HG02973 (cell line): ENCODE measurements at regions not wholly inside any gene's neighbourhood (a gene's known extent, or its start where the extent isn't known, plus 50 kb on each side); places are given as distances from the start of the nearest gene placed in this dataset.
"Not testable (repeated sequence)": the region's sequence is repeated elsewhere in the genome, so short reads cannot be mapped to it uniquely, and the experiment has no call there.

Experiments
- ATAC-seq: cut with Tn5 transposase; IDR thresholded peaks from one replicate; pipeline ENCODE4 v1.9.1; 2021; ENCODE audit warnings: moderate library complexity; ENCODE audit not compliant: unreplicated experiment

DNA sequence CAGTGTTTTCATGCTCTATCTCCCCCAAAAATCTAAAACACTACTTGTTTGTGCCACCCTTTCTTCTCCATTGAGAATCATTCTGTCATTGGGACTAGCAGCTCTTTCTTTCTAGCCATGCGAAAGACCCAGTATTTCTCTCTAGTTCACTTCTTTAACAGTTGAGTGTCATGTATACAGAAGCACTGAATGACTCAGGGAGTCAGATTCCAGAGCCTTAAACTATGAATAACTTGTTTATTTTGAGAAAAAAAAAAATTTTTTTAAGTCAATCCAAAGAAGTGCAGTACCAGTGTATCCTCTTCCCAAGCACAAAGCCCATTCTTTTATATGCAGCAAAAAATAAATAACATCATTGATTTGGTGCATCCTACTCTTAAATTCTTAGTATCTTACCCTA is 415.4 kb upstream of the GRAMD2B start:
- ATAC-seq: no peak

- ATAC-seq: no peak
These were observed 413.6 kb upstream of the GRAMD2B start for GRCh38 chr5:126009566-126009965.

GRCh38 chr5:126011526-126011925 is 411.7 kb upstream of the GRAMD2B start:
- not testable (repeated sequence) for ATAC-seq

- ATAC-seq: no peak
These were observed 408.5 kb upstream of the GRAMD2B start for GRCh38 chr5:126014676-126015075.

DNA sequence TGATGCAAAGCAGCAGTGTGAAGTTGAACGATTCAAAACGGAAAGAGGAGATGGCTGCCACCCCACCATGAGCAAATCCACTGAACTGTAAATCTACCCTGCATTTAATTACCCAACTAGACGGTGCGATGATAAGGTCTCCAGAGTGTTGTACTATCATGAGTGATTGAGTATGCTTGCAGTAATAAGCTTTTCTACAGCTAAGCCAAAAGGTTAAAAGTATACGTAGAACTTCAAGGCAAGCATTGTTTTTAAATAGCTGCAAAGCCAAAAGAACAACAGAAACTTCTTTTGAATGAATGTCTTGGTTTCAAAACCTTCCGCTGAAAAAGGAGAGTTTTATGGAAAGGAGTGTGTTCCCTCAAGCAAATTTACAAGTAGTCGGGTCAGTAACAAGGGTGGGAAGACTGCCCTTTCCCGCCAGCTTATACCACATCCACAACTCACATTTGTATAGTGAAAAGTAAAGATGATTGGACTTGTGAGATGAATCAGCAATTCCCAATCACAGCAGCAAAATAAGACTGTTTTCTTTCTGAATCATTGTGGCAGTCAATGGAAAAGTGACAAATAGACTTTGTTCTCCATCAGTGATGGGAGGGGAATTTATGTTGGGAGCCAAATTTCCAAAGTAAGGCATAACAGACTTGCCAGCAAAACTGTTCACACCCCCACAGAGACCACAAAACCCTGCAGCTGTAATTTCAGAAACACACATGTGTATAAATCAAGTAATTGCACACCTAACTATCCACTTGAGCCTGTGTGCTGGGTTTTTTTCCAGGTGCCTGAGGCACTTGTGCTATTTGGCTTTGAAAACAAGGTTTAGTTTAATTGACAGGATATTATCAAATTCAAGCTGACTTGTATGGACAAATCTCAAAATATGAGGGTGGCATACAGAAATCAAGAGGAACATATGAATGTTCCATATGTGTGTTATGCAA is 407.7 kb upstream of the GRAMD2B start:
- no peak for ATAC-seq

DNA sequence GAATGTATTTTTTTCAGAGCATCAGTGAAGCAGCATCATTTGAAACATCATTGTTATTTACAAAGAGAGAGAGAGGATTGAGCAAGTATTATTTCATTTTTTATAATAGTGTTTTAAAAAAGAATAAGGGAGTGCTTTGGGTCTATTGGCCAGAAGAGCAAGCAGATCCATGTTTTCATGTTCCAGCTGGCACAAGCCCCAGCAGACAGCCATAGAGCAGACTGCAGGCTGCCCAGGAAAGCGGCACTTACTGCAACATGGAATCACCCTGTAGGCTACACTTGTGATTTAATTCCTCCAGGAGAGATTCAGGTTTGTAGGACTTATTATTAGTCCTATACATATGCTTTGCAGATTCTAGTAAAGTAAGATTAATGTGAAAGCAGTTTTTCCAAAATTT is 407.0 kb upstream of the GRAMD2B start:
- no peak for ATAC-seq

DNA sequence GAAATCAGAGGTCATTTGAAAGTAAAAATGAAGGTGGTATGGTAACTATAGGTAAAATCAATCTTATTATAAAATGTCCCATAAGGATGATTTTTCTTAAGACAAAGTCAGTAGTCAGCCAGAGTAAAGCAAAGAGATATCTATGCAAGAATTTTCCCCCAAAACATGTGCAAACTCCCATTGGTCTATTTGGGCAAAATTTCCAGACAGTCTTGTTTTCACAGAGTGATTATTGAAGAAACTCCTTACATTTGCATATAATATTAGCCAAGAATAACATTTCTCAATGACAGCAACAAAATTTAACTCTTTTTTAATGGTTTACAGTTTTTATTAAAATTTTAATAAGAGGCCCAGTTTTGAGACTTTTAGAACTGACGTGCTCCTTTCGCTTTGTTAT is 406.1 kb upstream of the GRAMD2B start:
- ATAC-seq: no peak

DNA sequence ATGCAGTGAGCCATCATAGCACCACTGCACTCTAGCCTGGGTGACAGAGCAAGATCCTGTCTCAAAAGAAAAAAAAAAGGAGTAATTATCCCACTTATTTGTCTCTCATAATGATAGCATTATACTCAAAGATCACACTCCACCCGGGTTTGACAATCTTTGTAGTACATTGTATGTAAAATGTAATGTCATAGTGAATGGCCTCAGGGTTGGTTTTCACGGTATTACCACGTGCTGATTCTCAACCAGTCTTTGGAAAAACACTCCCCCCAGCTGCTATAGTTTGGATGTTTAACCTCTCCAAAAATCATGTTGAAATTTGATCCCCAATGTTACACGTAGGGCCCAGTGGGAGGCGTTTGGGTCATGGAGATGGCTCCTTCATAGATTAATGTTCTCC is 402.4 kb upstream of the GRAMD2B start:
- ATAC-seq: no peak

DNA sequence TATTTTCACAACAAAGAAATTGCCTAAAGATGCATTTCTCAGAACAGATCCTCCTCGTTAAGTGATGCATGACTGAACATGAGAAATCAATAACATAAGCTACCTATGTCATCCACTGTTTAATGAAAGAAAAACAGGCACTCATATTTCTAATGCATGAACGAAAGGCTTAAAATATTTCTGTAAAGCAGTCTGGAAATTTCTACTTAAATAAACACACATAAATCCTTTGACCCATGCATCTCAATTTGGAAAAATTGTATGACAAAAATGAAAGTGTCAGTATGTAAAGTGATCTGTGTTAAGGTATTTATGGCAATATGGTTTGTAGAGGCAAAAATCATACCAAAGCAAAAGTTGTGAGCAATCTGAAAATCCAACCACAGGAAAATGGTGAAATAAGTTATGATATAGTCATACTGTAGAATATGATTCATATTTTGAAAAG is 399.2 kb upstream of the GRAMD2B start:
- ATAC-seq: no peak

GRCh38 chr5:126027149-126027548 is 396.1 kb upstream of the GRAMD2B start:
- no peak for ATAC-seq

DNA sequence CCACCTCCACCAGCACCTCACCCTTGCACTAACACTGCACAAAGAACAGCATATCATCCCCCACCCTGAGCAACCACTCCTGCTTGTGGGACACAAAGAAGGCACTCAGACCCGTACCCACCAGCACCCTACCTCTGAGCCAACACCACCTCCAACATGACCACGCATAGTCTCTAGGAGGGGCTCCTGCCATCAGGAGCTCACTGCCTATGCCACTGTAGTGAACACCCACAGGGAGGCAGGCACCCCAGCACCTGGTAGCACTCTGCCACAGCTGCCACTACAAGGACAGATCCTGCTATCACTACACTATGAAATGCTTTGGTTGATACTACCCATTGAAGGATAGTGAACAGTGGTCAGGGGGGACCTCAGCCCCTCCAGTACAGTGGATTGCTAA is 395.6 kb upstream of the GRAMD2B start:
- no peak for ATAC-seq

- ATAC-seq: no peak
These were observed 394.9 kb upstream of the GRAMD2B start for GRCh38 chr5:126028336-126028735.

DNA sequence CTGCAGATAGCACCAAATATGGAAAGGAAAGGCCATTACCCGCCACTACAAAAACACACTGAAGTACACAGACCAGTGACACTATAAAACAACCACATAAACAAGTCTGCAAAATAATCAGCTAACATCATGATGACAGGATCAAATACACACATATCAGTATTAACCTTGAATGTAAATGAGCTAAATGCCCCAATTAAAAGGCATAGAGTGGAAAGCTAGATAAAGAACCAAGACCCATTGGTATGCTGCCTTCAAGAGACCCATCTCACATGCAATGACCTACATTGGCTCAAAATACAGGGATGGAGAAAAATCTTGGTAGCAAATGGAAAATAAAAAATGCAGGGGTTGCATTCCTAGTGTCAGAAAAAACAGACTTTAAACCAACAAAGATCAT is 393.9 kb upstream of the GRAMD2B start:
- not testable (repeated sequence) for ATAC-seq

DNA sequence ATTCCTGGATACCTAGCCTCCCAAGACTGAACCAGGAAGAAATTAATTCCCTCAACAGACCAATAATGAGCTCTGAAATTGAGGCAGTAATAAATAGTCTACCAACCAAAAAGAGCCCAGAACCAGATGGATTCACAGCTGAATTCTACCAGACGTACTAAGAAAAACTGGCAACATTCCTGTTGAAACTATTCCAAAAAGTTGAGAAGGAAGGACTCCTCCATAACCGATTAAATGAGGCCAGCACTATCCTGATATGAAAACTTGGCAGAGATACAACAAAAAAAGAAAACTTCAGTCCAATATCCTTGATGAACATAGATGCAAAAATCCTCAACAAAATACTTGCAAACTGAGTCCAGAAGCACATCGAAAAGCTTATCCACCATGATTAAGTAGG is 392.5 kb upstream of the GRAMD2B start:
- ATAC-seq: no peak

DNA sequence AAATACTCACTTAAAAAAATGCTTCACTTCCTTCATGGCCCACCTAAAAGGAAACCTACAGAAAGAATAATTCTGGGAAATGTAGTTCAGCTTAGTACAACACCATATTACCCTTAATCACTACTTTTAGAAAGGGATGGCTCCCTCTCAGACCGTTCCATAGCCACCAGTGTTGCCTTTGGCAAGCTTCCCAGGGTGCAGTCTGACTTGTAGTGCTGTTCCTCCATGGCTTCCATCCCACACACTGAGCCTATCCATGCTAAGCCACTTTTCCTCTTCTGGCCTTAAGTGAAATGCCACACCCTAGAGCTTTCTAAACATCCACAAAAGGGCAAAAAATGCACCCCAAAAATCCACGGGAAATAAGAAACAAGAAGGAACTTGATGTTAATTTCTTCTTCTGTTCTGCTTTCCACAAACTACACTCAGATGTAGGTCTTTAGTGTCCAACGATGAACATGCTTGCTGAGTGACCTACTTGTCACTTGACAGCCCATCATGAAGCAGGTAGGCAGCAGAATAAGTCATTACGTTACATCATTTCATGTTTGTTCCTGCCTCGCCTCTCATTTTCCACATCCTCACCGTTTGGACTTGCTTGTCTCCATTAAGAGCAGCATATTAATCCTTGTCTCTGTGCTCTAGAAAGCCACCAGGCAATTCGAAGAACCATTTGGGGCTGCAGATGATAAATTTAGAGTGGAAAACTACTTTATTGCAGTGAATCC is 391.1 kb upstream of the GRAMD2B start:
- ATAC-seq: no peak

- ATAC-seq: no peak
These were observed 379.5 kb upstream of the GRAMD2B start for GRCh38 chr5:126043688-126044087.

DNA sequence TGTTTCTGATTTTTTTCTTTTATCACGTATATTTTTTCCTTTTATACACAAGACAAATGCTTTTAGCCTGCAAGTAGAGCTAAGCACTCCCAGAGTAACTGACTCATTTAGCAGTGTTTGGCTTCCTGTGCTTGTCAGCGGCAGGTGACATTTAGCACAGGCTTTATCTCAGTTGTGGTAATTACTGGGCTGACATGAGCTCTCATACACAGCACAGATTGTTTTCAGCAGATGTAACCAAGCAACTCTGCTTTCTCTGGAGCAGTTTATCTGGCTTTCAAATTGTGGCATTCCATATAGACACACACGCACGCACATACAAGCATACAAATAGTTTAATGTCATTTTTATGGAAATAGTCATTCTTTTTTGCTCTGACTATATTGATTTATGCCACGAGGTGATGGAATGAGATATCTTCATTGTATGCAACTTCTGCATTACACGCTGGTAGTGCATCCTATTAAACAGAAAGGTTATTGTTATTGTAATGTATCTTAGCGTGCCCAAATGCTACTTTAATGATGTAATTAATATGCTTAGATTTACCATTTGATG is 379.0 kb upstream of the GRAMD2B start:
- ATAC-seq: no peak

GRCh38 chr5:126044931-126045565 is 378.2 kb upstream of the GRAMD2B start:
- ATAC-seq: no peak

GRCh38 chr5:126046318-126046717 is 376.9 kb upstream of the GRAMD2B start:
- ATAC-seq: no peak

GRCh38 chr5:126046846-126047571 is 376.2 kb upstream of the GRAMD2B start:
- no peak for ATAC-seq

DNA sequence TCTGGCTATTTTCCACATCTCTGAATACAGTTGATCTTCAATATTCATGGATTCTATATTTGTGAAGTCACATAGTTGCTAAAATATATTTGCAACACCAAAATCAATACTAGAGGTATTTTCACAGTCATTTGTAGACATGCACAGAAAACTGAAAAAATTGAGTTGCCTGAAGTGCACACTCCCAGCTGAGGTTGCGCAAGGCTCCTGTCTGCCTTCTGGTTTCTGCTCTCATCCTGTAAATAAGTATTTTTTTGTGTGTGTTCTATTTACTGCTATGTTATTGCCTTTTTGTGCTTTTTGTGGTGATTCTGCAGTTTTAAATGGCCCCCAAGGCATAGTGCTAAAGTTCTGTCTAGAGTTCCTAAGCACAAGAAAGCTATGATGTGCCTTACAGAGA is 371.1 kb upstream of the GRAMD2B start:
- ATAC-seq: no peak
